SK-N-SH treated with all-trans-retinoic acid at 6 μM for 48 hours (cell line): ENCODE measurements at regions not wholly inside any gene's neighbourhood (a gene's known extent, or its start where the extent isn't known, plus 50 kb on each side); places are given as distances from the start of the nearest gene placed in this dataset.

Experiments
- ATAC-seq: fragments of 200-7000 bp; cut with Tn5 transposase; 3 replicates; pipeline ENCODE4 v1.9.1; 2020; ENCODE audit warnings: mild to moderate bottlenecking, moderate library complexity
- ARNTL ChIP-seq: fragments of 450-650 bp; formaldehyde crosslinking; IDR thresholded peaks from 2 replicates; pipeline ENCODE4 v1.5.0; 2020; ENCODE audit warnings: low read depth, mild to moderate bottlenecking, moderate library complexity, borderline replicate concordance
- CSDC2 ChIP-seq: fragments of 250-450 bp; sonication (Bioruptor Pico); IDR thresholded peaks from 2 replicates; pipeline ENCODE4 v1.5.0; 2020; ENCODE audit warnings: mild to moderate bottlenecking, moderate library complexity
- ESRRG ChIP-seq: fragments of 250-450 bp; sonication (Bioruptor Pico); IDR thresholded peaks from 2 replicates; pipeline ENCODE4 v1.6.1; 2021; ENCODE audit warnings: mild to moderate bottlenecking
- GLIS3 ChIP-seq: fragments of 250-450 bp; sonication (Bioruptor Pico); IDR thresholded peaks from 2 replicates; pipeline ENCODE4 v1.5.0; 2020; ENCODE audit warnings: mild to moderate bottlenecking, moderate library complexity
- OSR1 ChIP-seq: fragments of 250-450 bp; sonication (Bioruptor Pico); IDR thresholded peaks from 2 replicates; pipeline ENCODE4 v1.8.0; 2022; ENCODE audit warnings: moderate library complexity, mild to moderate bottlenecking, inconsistent platforms
- POU6F1 ChIP-seq: fragments of 250-450 bp; sonication (Bioruptor Pico); IDR thresholded peaks from 2 replicates; pipeline ENCODE4 v1.8.0; 2021; ENCODE audit warnings: low read depth, mild to moderate bottlenecking, moderate library complexity, borderline replicate concordance
- PPARA ChIP-seq: fragments of 250-450 bp; sonication (Bioruptor Pico); IDR thresholded peaks from 2 replicates; pipeline ENCODE4 v1.5.0; 2020; ENCODE audit warnings: mild to moderate bottlenecking, borderline replicate concordance
- SNAI2 ChIP-seq: fragments of 250-450 bp; sonication (Bioruptor Pico); IDR thresholded peaks from 2 replicates; pipeline ENCODE4 v1.5.0; 2020; ENCODE audit warnings: mild to moderate bottlenecking, moderate library complexity
- TCF4 ChIP-seq: fragments of 250-450 bp; sonication (Bioruptor Pico); IDR thresholded peaks from 2 replicates; pipeline ENCODE4 v1.8.0; 2021; ENCODE audit warnings: mild to moderate bottlenecking, moderate library complexity, borderline replicate concordance
- TOX ChIP-seq: fragments of 250-450 bp; sonication (Bioruptor Pico); IDR thresholded peaks from 2 replicates; pipeline ENCODE4 v1.8.0; 2021; ENCODE audit warnings: mild to moderate bottlenecking, moderate library complexity, borderline replicate concordance
- ZC3H10 ChIP-seq: fragments of 250-450 bp; sonication (Bioruptor Pico); IDR thresholded peaks from 2 replicates; pipeline ENCODE4 v1.5.1; 2021; ENCODE audit warnings: mild to moderate bottlenecking, moderate library complexity
- ZFP3 ChIP-seq: fragments of 250-450 bp; sonication (Bioruptor Pico); IDR thresholded peaks from 2 replicates; pipeline ENCODE4 v1.5.0; 2020; ENCODE audit warnings: mild to moderate bottlenecking, moderate library complexity
- ZFP30 ChIP-seq: fragments of 450-650 bp; formaldehyde crosslinking; IDR thresholded peaks from 2 replicates; pipeline ENCODE4 v1.5.0; 2022; ENCODE audit warnings: mild to moderate bottlenecking, moderate library complexity
- ZNF565 ChIP-seq: fragments of 450-650 bp; formaldehyde crosslinking; conservative IDR thresholded peaks from 2 replicates; pipeline ENCODE4 v1.5.0; 2020; ENCODE audit warnings: low read depth, mild to moderate bottlenecking, moderate library complexity
- ZNF70 ChIP-seq: fragments of 450-650 bp; formaldehyde crosslinking; IDR thresholded peaks from 2 replicates; pipeline ENCODE4 v1.5.0; 2020; ENCODE audit warnings: mild to moderate bottlenecking, moderate library complexity
- ZNF8 ChIP-seq: fragments of 450-650 bp; formaldehyde crosslinking; IDR thresholded peaks from 2 replicates; pipeline ENCODE4 v1.5.0; 2020; ENCODE audit warnings: mild to moderate bottlenecking, moderate library complexity
- TF ChIP-seq, protein P1 (sequence below): fragments of 250-450 bp; sonication (Bioruptor Pico); IDR thresholded peaks from 2 replicates; pipeline ENCODE4 v1.5.0; 2020; ENCODE audit warnings: mild to moderate bottlenecking, moderate library complexity
- TF ChIP-seq, protein P2 (sequence below): fragments of 250-450 bp; sonication (Bioruptor Pico); IDR thresholded peaks from 2 replicates; pipeline ENCODE4 v1.5.1; 2021; ENCODE audit warnings: mild to moderate bottlenecking, moderate library complexity
- TF ChIP-seq, protein P3 (sequence below): fragments of 250-450 bp; sonication (Bioruptor Pico); IDR thresholded peaks from 2 replicates; pipeline ENCODE4 v1.5.1; 2020; ENCODE audit warnings: low read depth, mild to moderate bottlenecking, moderate library complexity

DNA sequence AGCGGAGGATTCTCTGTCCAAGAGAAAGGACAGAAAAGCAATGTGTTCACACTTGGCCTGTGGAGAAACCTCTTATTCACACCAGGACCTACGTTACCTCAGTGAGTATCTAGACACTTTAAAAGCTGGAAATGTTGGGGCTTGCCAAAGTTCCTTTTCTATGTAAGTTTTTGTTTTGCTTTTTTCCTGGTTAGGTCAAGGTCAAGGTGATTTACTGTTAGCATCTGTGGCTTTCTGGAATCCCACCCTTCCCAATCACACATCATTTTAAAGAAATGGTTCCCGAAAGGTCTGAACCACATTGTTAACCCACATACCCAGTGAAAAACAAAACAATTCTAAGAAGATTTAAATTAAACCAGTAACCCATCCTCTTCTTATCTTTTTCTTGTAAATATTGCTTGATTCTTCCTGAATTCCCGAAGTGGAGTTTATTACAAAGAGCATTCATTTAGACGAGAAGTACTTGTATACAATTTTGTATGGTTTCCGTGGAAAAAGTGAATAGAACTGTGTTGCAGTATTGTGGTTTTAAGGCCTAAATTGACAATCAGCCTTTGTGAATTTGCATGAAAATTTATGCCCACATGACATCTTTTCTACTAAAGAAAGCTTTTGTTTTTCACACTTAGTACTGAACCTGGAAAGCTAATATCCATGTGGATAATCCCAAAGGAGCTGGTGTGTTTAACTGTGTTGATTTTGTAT, 827.0 kb upstream of the IGFBP3 start (continued):
- TF ChIP-seq, protein P1, sequence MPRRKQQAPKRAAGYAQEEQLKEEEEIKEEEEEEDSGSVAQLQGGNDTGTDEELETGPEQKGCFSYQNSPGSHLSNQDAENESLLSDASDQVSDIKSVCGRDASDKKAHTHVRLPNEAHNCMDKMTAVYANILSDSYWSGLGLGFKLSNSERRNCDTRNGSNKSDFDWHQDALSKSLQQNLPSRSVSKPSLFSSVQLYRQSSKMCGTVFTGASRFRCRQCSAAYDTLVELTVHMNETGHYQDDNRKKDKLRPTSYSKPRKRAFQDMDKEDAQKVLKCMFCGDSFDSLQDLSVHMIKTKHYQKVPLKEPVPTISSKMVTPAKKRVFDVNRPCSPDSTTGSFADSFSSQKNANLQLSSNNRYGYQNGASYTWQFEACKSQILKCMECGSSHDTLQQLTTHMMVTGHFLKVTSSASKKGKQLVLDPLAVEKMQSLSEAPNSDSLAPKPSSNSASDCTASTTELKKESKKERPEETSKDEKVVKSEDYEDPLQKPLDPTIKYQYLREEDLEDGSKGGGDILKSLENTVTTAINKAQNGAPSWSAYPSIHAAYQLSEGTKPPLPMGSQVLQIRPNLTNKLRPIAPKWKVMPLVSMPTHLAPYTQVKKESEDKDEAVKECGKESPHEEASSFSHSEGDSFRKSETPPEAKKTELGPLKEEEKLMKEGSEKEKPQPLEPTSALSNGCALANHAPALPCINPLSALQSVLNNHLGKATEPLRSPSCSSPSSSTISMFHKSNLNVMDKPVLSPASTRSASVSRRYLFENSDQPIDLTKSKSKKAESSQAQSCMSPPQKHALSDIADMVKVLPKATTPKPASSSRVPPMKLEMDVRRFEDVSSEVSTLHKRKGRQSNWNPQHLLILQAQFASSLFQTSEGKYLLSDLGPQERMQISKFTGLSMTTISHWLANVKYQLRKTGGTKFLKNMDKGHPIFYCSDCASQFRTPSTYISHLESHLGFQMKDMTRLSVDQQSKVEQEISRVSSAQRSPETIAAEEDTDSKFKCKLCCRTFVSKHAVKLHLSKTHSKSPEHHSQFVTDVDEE (CRISPR knock-in tag) = no peak
- no peak for TF ChIP-seq CSDC2

DNA sequence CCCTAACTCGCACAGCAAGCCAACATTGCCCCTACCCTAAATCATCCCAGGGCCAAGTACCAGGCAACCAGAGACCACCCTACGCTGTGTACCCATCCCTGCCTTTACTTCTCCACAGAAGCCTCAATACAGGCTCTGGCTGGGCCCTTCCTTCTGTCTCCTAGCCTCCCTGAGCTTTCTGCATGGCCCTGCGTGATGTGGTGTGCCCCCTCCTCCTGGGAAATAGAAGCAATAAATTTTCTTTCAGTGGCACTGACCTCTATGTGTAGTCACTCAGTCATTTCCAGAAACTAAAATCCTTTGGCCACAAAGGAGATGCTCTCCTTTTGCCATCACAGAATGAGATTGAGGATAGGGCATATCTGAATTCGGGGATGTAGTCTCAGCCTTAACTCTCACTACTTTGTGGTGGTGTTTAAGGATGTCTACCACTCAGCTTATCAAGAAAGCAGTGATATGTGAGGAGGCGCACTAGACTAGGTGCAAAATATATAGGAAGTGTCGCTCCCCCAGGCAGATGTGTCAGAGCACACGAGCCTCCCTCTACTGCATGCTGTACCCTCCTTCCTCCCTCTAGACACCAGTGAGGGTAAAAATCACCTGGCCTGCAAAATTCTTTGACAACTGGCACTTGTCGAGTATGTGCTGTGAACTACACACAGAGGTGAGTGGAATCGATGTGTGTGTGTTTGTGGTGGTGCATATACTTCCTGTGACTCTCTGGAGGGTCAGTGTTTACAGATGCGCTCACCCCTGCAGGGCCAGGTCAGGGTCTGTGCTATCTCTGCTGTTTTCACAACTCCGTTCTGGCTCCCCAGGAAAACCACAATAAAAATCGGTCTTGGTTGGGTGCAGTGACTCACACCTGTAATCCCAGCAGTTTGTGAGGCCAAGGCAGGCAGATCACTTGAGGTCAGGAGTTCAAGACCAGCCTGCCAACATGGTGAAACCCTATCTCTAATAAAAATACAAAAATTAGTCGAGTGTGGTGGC, 825.9 kb upstream of the IGFBP3 start:
- ATAC-seq = no peak
- TF ChIP-seq PPARA (CRISPR knock-in tag) (no peak), ZC3H10 (no peak), ZNF8 (no peak), TCF4 (CRISPR knock-in tag) (no peak), SNAI2 (CRISPR knock-in tag) (no peak), POU6F1 (CRISPR knock-in tag) (no peak), ZNF70 (CRISPR knock-in tag) (no peak), CSDC2 (no peak), ZFP30 (CRISPR knock-in tag) (no peak), OSR1 (CRISPR knock-in tag) (no peak), TOX (CRISPR knock-in tag) (no peak), ESRRG (CRISPR knock-in tag) (no peak), GLIS3 (CRISPR knock-in tag) (no peak)
- TF ChIP-seq, protein P2, sequence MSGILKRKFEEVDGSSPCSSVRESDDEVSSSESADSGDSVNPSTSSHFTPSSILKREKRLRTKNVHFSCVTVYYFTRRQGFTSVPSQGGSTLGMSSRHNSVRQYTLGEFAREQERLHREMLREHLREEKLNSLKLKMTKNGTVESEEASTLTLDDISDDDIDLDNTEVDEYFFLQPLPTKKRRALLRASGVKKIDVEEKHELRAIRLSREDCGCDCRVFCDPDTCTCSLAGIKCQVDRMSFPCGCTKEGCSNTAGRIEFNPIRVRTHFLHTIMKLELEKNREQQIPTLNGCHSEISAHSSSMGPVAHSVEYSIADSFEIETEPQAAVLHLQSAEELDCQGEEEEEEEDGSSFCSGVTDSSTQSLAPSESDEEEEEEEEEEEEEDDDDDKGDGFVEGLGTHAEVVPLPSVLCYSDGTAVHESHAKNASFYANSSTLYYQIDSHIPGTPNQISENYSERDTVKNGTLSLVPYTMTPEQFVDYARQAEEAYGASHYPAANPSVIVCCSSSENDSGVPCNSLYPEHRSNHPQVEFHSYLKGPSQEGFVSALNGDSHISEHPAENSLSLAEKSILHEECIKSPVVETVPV = no peak
- TF ChIP-seq, protein P3, sequence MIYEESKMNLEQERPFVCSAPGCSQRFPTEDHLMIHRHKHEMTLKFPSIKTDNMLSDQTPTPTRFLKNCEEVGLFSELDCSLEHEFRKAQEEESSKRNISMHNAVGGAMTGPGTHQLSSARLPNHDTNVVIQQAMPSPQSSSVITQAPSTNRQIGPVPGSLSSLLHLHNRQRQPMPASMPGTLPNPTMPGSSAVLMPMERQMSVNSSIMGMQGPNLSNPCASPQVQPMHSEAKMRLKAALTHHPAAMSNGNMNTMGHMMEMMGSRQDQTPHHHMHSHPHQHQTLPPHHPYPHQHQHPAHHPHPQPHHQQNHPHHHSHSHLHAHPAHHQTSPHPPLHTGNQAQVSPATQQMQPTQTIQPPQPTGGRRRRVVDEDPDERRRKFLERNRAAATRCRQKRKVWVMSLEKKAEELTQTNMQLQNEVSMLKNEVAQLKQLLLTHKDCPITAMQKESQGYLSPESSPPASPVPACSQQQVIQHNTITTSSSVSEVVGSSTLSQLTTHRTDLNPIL = no peak

GRCh38 chr7:46745707-46746090, 824.6 kb upstream of the IGFBP3 start:
- TF ChIP-seq SNAI2 (CRISPR knock-in tag) (no peak), GLIS3 (CRISPR knock-in tag) (no peak), ZNF565 (CRISPR knock-in tag) (no peak), ARNTL (CRISPR knock-in tag) (no peak), ZNF8 (no peak), ZFP30 (CRISPR knock-in tag) (no peak), TOX (CRISPR knock-in tag) (no peak), POU6F1 (CRISPR knock-in tag) (no peak), ZFP3 (no peak)
- TF ChIP-seq, protein P3 = no peak
- TF ChIP-seq, all 23 proteins: peak for 0

More at GRCh38 chr7:46745707-46746090, 824.6 kb upstream of the IGFBP3 start:
- ATAC-seq = peak; percentile 75
